Trophoblast cell (in vitro differentiated cells and primary cell): ENCODE measurements at regions not wholly inside any gene's neighbourhood (a gene's known extent, or its start where the extent isn't known, plus 50 kb on each side); places are given as distances from the start of the nearest gene placed in this dataset.

Experiments
- DNase-seq, 2 donors: peaks; one replicate each; pipeline ENCODE4 v3.0.0-alpha.2; 2016
- H2AFZ ChIP-seq: 2 replicates; pipeline ENCODE4 v1.6.1; 2013; ENCODE audit warnings: low read length, moderate library complexity, mild to moderate bottlenecking; ENCODE audit not compliant: insufficient read depth, poor library complexity
- H2AK5ac ChIP-seq: 2 replicates; pipeline ENCODE4 v1.6.1; 2013; ENCODE audit warnings: mild to moderate bottlenecking, low read length
- H2BK120ac ChIP-seq: 2 replicates; pipeline ENCODE4 v1.6.1; 2013; ENCODE audit warnings: low read length, mild to moderate bottlenecking, moderate library complexity; ENCODE audit not compliant: insufficient read depth, poor library complexity
- H2BK12ac ChIP-seq: 2 replicates; pipeline ENCODE4 v1.6.1; 2013; ENCODE audit warnings: mild to moderate bottlenecking, low read length, moderate library complexity
- H2BK5ac ChIP-seq: 2 replicates; pipeline ENCODE4 v1.6.1; 2013; ENCODE audit warnings: low read length, low read depth, moderate library complexity, mild to moderate bottlenecking; ENCODE audit not compliant: poor library complexity
- H3K14ac ChIP-seq: 2 replicates; pipeline ENCODE4 v1.6.1; 2013; ENCODE audit warnings: mild to moderate bottlenecking, low read length
- H3K18ac ChIP-seq: 2 replicates; pipeline ENCODE4 v1.6.1; 2013; ENCODE audit warnings: mild to moderate bottlenecking, low read length
- H3K23ac ChIP-seq: 2 replicates; pipeline ENCODE4 v1.6.1; 2013; ENCODE audit warnings: low read length
- H3K27ac ChIP-seq: 2 replicates; pipeline ENCODE4 v1.5.1; 2013; ENCODE audit warnings: low read depth, mild to moderate bottlenecking, inconsistent platforms, low read length, moderate library complexity
- H3K27me3 ChIP-seq: 2 replicates; pipeline ENCODE4 v1.6.1; 2013; ENCODE audit warnings: inconsistent platforms, mild to moderate bottlenecking, low read length, moderate library complexity; ENCODE audit not compliant: insufficient read depth
- H3K36me3 ChIP-seq, 2 experiments: 1 replicate in 1 of 2; 2 replicates in 1 of 2; pipeline ENCODE4 v1.6.1; 2013; ENCODE audit warnings: low read length in 2 of 2, mild to moderate bottlenecking in 2 of 2, moderate library complexity in 1 of 2; ENCODE audit not compliant: insufficient read depth in 2 of 2, control insufficient read depth in 1 of 2
- H3K4ac ChIP-seq: 2 replicates; pipeline ENCODE4 v1.6.1; 2013; ENCODE audit warnings: low read depth, mild to moderate bottlenecking, low read length, moderate library complexity
- H3K4me1 ChIP-seq, 2 experiments: 1 replicate in 1 of 2; 2 replicates in 1 of 2; pipeline ENCODE4 v1.6.1; 2013; ENCODE audit warnings: low read length in 2 of 2, mild to moderate bottlenecking in 2 of 2, moderate library complexity in 1 of 2; ENCODE audit not compliant: insufficient read depth in 2 of 2, control insufficient read depth in 1 of 2
- H3K4me2 ChIP-seq: 2 replicates; pipeline ENCODE4 v1.6.1; 2013; ENCODE audit warnings: inconsistent platforms, mild to moderate bottlenecking, low read length, moderate library complexity
- H3K4me3 ChIP-seq: 2 replicates; pipeline ENCODE4 v1.5.1; 2013; ENCODE audit warnings: mild to moderate bottlenecking, low read depth, low read length, inconsistent platforms
- H3K79me1 ChIP-seq: one replicate; pipeline ENCODE4 v1.6.1; 2013; ENCODE audit warnings: low read length
- H3K79me2 ChIP-seq: 2 replicates; pipeline ENCODE4 v1.6.1; 2013; ENCODE audit warnings: low read length, mild to moderate bottlenecking; ENCODE audit not compliant: control insufficient read depth, insufficient read depth, poor library complexity
- H3K9ac ChIP-seq: 2 replicates; pipeline ENCODE4 v1.6.1; 2013; ENCODE audit warnings: mild to moderate bottlenecking, low read length
- H3K9me3 ChIP-seq: 2 replicates; pipeline ENCODE4 v1.6.1; 2013; ENCODE audit warnings: low read depth, mild to moderate bottlenecking, control low read depth, inconsistent platforms, low read length; ENCODE audit not compliant: insufficient read depth
- H4K12ac ChIP-seq: 2 replicates; pipeline ENCODE4 v1.6.1; 2013; ENCODE audit warnings: low read depth, mild to moderate bottlenecking, low read length, moderate library complexity
- H4K8ac ChIP-seq: 2 replicates; pipeline ENCODE4 v1.6.1; 2013; ENCODE audit warnings: low read depth, mild to moderate bottlenecking, low read length, moderate library complexity
- H4K91ac ChIP-seq: one replicate; pipeline ENCODE4 v1.6.1; 2013; ENCODE audit warnings: low read depth, mild to moderate bottlenecking, low read length, moderate library complexity
- WGBS: extraction: QIAGEN DNeasy Blood & Tissue Kit; methylation state at CpG from one replicate; pipeline ENCODE4 v1.1.7; 2013; ENCODE audit warnings: missing lambda C conversion rate; ENCODE audit not compliant: insufficient read length, insufficient coverage; ENCODE audit errors: extremely low coverage; 5-methylcytosine and 5-hydroxymethylcytosine counted together

DNA sequence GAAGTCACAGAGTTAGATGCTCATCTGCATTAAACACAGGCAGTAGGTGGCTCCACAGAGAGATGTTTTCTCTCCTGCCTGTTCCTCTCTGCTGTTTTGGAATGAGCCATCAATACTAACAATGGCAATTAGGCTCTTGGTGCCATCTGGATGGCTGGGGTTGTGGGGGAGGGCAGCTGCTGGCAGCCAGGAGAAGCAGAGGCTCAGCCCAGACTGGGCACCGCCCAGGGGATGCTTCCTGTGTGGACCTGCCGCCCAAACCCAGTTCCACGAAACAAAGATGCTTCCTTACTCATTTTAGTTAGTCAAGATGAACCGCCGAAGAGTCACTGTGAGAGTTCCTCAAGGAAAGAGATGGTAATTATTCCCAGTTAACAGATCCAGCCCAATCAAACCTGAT, 50.8 kb upstream of the PCDH8 start:
- H2BK5ac ChIP-seq: no peak overlapping the region
- no CpG with 5 or more reads among the region's 5 CpGs for WGBS
- no peaks in the 10 kb centered on the region for H3K79me1 ChIP-seq
- H3K79me2 ChIP-seq: no peaks in the 10 kb centered on the region
- no peak overlapping the region for H2BK12ac ChIP-seq
- no peaks in the 10 kb centered on the region for H3K27me3 ChIP-seq
- no peak overlapping the region for H3K4me2 ChIP-seq
- no peaks in the 10 kb centered on the region for H3K9me3 ChIP-seq
- H3K9ac ChIP-seq: no peak overlapping the region
- H3K4me1 ChIP-seq: peaks cover 1 to 2% of the 10 kb centered on the region in 2 experiments
- DNase-seq: no peak
- no peak overlapping the region for H4K12ac ChIP-seq
- no peak overlapping the region for H2BK120ac ChIP-seq
- H3K27ac ChIP-seq: no peak overlapping the region
- no peak overlapping the region for H3K14ac ChIP-seq
- H3K4ac ChIP-seq: no peak overlapping the region
- no peak overlapping the region for H4K8ac ChIP-seq
- no peaks in the 10 kb centered on the region for H3K36me3 ChIP-seq
- H4K91ac ChIP-seq: no peak overlapping the region
- H3K23ac ChIP-seq: no peak overlapping the region
- no peak overlapping the region for H3K4me3 ChIP-seq
- H2AK5ac ChIP-seq: no peak overlapping the region
- no peak overlapping the region for H3K18ac ChIP-seq
- no peak overlapping the region for H2AFZ ChIP-seq
